Lung (tissue), 11 donors: ENCODE measurements at regions not wholly inside any gene's neighbourhood (a gene's known extent, or its start where the extent isn't known, plus 50 kb on each side); places are given as distances from the start of the nearest gene placed in this dataset.

Experiments
- ATAC-seq: fragments of 200-7000 bp; cut with Tn5 transposase; one replicate; pipeline ENCODE4 v1.9.1; 2020; ENCODE audit warnings: moderate number of reproducible peaks; ENCODE audit not compliant: insufficient read depth, low FRiP score
- DNase-seq, 3 donors: peaks; one replicate each; pipeline ENCODE4 v3.0.0-alpha.2; 2013 to 2017
- H3K27ac ChIP-seq, 2 donors: one replicate each; pipeline ENCODE4 v1.5.1; 2013; ENCODE audit warnings: mild to moderate bottlenecking in 2 of 2, moderate library complexity in 2 of 2, control low read depth in 1 of 2, inconsistent platforms in 1 of 2, low read depth in 1 of 2, low read length in 1 of 2
- H3K27me3 ChIP-seq, 3 donors: one replicate each; pipeline ENCODE4 v1.5.1; 2013; ENCODE audit warnings: low read length in 2 of 3; ENCODE audit not compliant: control insufficient read depth in 3 of 3, insufficient read depth in 3 of 3
- H3K36me3 ChIP-seq, 4 donors: one replicate each; pipeline ENCODE4 v1.5.1; 2013; ENCODE audit warnings: low read length in 4 of 4, mild to moderate bottlenecking in 1 of 4, moderate library complexity in 1 of 4; ENCODE audit not compliant: control insufficient read depth in 4 of 4, insufficient read depth in 4 of 4
- H3K4me1 ChIP-seq, 5 donors: one replicate each; pipeline ENCODE4 v1.5.1; 2013; ENCODE audit warnings: low read length in 5 of 5, mild to moderate bottlenecking in 2 of 5, moderate library complexity in 1 of 5; ENCODE audit not compliant: control insufficient read depth in 5 of 5, insufficient read depth in 5 of 5
- H3K4me3 ChIP-seq: one replicate; pipeline ENCODE4 v1.5.1; 2013; ENCODE audit warnings: mild to moderate bottlenecking, control low read depth, moderate library complexity
- H3K9ac ChIP-seq, 2 donors: one replicate each; pipeline ENCODE4 v1.5.1; 2013; ENCODE audit warnings: low read length in 2 of 2, control low read depth in 1 of 2; ENCODE audit not compliant: insufficient read depth in 1 of 2
- H3K9me3 ChIP-seq, 4 donors: one replicate each; pipeline ENCODE4 v1.5.1; 2013; ENCODE audit warnings: low read length in 3 of 4, mild to moderate bottlenecking in 1 of 4, moderate library complexity in 1 of 4; ENCODE audit not compliant: control insufficient read depth in 4 of 4, insufficient read depth in 3 of 4
- WGBS, 2 donors: extraction: QIAGEN DNeasy Blood & Tissue Kit; methylation state at CpG; one replicate each; pipeline ENCODE4 v1.1.7; 2013; 5-methylcytosine and 5-hydroxymethylcytosine counted together
- TF ChIP-seq, protein P1 (sequence below): IDR thresholded peaks from 2 replicates; pipeline ENCODE4 v1.5.1; 2012; ENCODE audit warnings: mild to moderate bottlenecking; ENCODE audit errors: control extremely low read depth, extremely low read depth
- donor health status: control.
- donor health status: control.
- donor health status: Bipolar disorder and iron deficiency.
- donor health status: healthy.
- donor health status: DM: yes; HTN: yes; CAD: no.

DNA sequence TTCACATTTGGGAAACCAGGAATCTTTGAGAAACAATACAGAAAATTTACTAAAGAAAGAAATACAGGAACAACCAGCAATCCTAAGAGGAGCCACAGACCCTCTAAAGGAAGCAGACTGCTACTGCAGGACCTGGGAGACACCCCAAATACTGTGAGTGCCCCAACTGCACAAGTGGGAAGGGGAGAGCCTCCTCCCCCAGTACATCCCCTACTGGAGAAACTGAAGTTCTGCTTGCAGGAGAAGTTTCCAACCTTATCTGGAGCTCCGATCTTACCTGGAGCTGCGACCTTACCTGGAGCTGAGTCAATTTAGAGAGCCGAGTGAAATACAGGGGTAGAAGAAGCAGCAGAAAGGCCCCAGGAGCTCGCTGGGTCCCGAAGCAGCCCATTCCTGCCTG, 236.4 kb upstream of the SPRY2 start:
- Histone ChIP-seq H3K4me1 (peaks cover 0 to 13% (median 3%) of the 10 kb centered on the region in 5 donors), H3K9me3 (peaks cover 0 to 2% (median 0%) of the 10 kb centered on the region in 4 donors), H3K27me3 (no peaks in the 10 kb centered on the region), H3K9ac (no peak overlapping the region), H3K27ac (no peak overlapping the region), H3K4me3 (no peak overlapping the region), H3K36me3 (no peaks in the 10 kb centered on the region)
- TF ChIP-seq, protein P1, sequence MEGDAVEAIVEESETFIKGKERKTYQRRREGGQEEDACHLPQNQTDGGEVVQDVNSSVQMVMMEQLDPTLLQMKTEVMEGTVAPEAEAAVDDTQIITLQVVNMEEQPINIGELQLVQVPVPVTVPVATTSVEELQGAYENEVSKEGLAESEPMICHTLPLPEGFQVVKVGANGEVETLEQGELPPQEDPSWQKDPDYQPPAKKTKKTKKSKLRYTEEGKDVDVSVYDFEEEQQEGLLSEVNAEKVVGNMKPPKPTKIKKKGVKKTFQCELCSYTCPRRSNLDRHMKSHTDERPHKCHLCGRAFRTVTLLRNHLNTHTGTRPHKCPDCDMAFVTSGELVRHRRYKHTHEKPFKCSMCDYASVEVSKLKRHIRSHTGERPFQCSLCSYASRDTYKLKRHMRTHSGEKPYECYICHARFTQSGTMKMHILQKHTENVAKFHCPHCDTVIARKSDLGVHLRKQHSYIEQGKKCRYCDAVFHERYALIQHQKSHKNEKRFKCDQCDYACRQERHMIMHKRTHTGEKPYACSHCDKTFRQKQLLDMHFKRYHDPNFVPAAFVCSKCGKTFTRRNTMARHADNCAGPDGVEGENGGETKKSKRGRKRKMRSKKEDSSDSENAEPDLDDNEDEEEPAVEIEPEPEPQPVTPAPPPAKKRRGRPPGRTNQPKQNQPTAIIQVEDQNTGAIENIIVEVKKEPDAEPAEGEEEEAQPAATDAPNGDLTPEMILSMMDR, result no peak
- WGBS, 2 donors, result 78 to 85% methylated on average over 5 of the region's 5 CpGs
- no peak for ATAC-seq
- DNase-seq, result no peak

DNA sequence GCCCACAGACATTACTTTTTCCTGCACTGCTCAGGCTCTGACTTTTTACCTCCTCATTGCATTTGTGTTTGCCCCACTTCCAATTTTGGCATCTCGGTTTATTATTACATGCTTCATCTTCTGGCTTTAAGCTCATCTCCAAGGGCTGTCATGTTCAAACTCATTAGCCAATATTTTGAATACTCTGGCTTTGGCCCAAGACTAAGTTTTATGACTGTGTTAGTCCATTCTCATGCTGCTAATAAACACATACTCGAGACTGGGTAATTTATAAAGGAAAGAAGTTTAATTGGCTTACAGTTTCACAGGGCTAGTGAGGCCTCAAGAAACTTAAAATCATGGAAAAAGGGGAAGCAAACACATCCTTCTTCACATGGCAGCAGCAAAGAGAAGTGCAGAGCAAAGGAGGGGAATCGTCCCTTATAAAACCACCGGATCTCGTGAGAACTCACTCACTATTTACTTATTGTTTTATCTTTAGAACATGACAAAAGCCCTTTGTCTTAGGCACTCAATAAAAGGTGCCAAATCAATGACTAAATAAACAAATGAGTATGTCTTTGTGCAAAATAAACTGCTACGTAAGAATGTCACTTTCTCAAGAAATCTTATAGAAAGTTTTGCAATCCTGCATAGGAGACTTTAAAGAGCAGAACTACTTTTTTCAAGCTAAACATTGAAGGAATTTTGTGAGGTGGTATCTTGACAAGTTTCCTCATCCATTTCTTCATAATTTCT, 233.4 kb upstream of the SPRY2 start:
- DNase-seq (peak in 2 of 3 donors; percentile 48 to 57), ATAC-seq (no peak)
- WGBS, 2 donors, result 44 to 74% methylated on average over 6 of the region's 6 CpGs
- H3K27ac ChIP-seq, result no peak overlapping the region
- H3K27me3 ChIP-seq, result no peaks in the 10 kb centered on the region
- peaks cover 0 to 2% (median 0%) of the 10 kb centered on the region in 4 donors for H3K9me3 ChIP-seq
- H3K9ac ChIP-seq, result no peak overlapping the region
- H3K4me1 ChIP-seq, result peaks cover 0 to 16% (median 7%) of the 10 kb centered on the region in 5 donors
- H3K36me3 ChIP-seq, result no peaks in the 10 kb centered on the region
- H3K4me3 ChIP-seq, result no peak overlapping the region
- TF ChIP-seq, protein P1, result no peak

DNA sequence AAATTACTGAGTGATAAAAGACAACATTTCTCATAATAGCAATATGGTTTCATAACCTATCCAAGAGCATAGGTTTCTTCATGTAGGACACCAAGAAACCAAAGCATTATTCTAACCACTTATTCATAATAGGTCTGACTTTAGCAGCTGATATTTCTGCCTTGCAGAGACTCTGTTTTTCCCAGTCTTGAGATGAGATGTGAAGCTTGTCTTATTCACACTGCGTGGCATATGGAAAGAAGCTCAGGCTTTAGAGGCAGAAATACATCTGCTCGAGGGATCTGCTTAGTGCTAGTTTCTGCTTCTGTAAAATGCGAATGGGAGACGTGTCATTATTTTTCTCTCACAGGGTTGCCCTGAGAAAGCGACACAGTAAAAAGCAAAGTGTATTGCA, 232.0 kb upstream of the SPRY2 start:
- Histone ChIP-seq H3K27ac (no peak overlapping the region), H3K4me1 (peaks cover 0 to 16% (median 6%) of the 10 kb centered on the region in 5 donors), H3K9ac (no peak overlapping the region), H3K36me3 (no peaks in the 10 kb centered on the region), H3K4me3 (no peak overlapping the region), H3K27me3 (no peaks in the 10 kb centered on the region), H3K9me3 (no peaks in the 10 kb centered on the region)
- 92% methylated on average over 5 of the region's 5 CpGs for WGBS, 2 donors
- ATAC-seq (no peak), DNase-seq (peak in 1 of 3 donors; percentile 20)
- TF ChIP-seq, protein P1, result no peak
